ACHN (cell line): ENCODE measurements at regions not wholly inside any gene's neighbourhood (a gene's known extent, or its start where the extent isn't known, plus 50 kb on each side); places are given as distances from the start of the nearest gene placed in this dataset.

Experiments
- DNase-seq: peaks from one replicate; pipeline ENCODE4 v3.0.0-alpha.2; 2015
- in situ Hi-C: cut with HindIII; loops from 2 replicates; pipeline ENCODE4 v1.10.0; 2017; ENCODE audit warnings: low sequenced_read_pairs, low pct_ligation_motif_present, low pct_unique_long_range_greater_than_20kb

GRCh38 chr21:16974060-16974459, 538.8 kb upstream of the CXADR start:
- in situ Hi-C loops, result no loop called here
- no peak for DNase-seq

GRCh38 chr21:16976193-16976592, 536.6 kb upstream of the CXADR start:
- DNase-seq, result no peak
- in situ Hi-C loops, result no loop called here

DNA sequence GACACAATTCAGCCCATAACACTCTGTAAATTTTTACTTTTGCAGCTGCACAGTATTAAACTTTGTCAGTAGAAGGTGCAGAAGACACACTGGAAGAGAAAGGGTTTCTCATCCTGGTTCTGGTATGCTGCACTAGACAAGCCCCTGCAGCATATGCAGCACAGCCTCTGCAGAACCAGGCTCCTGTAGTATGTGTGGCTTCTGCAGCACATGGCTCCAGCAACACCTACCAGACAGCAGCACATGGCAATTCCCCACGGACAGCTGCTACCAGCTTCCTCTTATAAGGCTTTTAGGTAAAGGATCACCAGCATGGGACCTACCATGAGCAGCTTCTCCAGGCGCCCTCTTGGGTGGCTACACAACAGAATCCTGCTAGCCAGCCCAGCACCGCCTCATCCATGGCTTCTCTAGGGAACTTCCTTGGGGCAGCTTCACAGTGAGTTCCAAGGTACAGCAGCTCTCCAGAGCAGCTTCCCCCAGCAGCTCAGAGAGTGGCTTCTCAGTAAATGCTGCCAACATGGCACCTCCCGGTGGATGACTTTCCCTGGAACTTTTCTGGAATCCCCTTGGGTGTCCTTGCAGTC, 534.4 kb upstream of the CXADR start:
- no peak for DNase-seq
- in situ Hi-C loops, result no loop called here

- in situ Hi-C loops, result no loop called here
- no peak for DNase-seq
These were observed 533.3 kb upstream of the CXADR start for GRCh38 chr21:16979574-16979973.

DNA sequence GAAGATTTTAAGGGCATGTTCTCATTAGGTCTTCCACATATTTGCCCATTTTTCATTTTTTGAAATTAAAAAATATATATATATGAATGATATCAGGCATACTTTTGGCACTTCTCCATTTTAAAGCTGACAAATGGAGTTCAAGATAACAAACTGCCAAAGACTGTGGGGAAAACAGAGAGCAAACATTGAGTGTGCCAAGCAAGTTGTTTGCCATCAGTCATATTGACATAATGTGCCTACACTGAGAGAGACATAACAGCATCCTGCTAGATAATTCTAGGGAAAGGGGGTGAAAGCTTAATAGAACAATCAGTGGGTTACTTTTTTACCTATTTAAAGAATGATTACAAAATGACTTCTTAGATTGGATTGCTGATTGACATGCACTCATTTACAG, 529.4 kb upstream of the CXADR start:
- DNase-seq, result no peak
- in situ Hi-C loops, result no loop called here

DNA sequence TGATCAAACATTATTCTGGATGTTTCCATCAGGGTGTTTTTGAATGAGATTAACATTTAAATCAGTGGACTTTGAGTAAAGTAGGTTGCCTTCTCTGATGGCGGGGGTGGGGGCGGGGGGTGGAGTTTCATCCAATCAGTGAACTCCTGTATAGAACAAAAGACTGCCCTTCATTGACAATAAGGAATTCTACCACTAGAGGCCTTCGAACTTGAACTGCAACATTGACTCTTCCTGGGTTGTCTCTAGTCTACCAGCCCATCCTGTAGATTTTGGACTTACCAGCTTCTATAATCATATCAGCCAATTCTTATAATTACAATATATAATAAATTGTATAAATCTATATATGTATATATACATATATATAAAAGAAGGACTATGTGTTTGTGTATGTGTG, 520.4 kb upstream of the CXADR start:
- DNase-seq, result peak; percentile 2
- in situ Hi-C loops, result no loop called here

- no peak for DNase-seq
- in situ Hi-C loops, result no loop called here
These were observed 519.3 kb upstream of the CXADR start for GRCh38 chr21:16993416-16994038.

GRCh38 chr21:17002594-17003257, 510.1 kb upstream of the CXADR start:
- no peak for DNase-seq
- in situ Hi-C loops, result no loop called here

- DNase-seq, result peak; percentile 48
- in situ Hi-C loops, result no loop called here
These were observed 509.6 kb upstream of the CXADR start for GRCh38 chr21:17003258-17003615.

DNA sequence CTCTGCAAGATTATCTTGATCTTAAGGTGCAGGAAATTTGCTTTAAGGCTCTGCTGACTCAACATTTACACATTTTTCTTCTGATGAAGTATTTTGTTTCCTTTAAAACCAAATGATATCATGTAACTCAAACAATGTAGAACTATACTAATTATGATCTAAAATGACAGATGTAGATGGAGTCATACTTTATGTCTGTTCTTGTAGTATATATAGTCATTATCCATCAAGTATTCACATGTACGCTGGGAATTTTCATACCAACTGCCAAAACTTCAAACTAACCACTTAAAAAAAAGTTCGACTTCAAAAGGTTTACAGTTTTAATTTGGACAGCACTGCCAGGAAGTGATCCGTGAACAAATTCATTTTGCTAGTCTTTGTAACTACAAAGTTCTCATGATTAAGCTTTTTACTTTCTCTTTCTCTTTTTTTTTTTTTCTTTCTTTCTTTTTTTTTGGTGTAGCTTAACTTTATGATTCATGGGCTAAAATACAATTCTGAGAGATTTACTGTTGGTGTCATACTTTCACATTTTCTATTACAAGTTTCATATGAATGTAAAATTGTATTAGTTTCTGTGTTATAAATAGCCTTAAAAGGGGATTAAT, 509.0 kb upstream of the CXADR start:
- in situ Hi-C loops, result no loop called here
- DNase-seq, result peak; percentile 16

DNA sequence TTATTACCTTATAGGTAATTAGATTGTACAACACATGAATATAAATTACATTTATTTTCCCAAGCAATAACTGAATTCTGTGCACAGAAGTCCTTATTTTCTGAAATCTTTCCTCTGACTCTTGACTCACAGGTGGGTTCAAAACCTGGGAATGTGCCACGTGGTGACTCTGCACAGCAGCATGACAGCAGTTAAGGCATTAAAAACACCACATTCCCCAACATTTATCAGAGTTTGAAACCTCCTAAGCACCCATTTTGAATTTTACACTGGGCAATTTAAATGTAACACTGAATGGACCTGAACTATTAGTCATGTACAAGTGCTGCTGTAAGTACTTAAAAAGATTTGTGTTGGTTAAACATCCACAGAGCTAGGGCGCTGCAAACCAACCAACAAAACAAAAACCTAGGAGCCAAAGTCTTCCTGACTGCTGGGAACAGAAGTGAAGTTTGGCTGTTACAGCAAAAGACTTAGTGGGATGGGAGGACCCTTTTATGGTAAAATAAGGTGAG, 480.6 kb upstream of the CXADR start:
- in situ Hi-C loops, result no loop called here
- DNase-seq, result no peak

GRCh38 chr21:17044696-17045095, 468.1 kb upstream of the CXADR start:
- no peak for DNase-seq
- in situ Hi-C loops, result no loop called here

DNA sequence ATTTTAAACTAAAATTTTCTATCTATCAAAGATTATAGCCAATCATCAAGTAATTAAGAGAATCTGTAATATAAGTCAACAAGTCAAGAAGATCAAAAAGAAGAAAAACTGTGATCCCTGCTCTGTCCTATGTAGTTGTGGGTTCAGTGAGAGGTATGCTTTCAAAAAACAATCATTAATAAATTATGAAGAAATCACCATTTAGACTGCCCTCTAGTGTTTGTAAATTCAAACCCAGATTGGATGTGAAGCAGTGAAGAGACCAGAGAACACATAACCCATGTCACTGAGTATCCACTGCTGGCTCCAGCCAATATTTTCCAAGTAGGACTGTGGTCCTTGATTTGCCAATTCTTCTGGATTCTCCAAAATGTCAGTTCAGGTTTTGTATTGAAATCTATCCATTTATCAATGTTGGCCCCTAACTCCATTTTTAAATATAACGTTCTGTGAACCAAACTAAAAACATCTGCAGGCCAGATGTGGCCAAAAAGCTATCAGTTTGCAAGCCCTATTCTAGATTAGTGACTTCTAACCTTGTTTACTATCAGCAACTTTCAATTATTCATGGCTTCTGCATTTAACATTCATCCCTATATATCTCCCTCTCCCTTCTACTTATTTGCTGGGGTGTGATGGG, 467.5 kb upstream of the CXADR start:
- in situ Hi-C loops, result no loop called here
- DNase-seq, result peak; percentile 30

- in situ Hi-C loops, result no loop called here
- DNase-seq, result no peak
These were observed 463.9 kb upstream of the CXADR start for GRCh38 chr21:17048974-17049373.

DNA sequence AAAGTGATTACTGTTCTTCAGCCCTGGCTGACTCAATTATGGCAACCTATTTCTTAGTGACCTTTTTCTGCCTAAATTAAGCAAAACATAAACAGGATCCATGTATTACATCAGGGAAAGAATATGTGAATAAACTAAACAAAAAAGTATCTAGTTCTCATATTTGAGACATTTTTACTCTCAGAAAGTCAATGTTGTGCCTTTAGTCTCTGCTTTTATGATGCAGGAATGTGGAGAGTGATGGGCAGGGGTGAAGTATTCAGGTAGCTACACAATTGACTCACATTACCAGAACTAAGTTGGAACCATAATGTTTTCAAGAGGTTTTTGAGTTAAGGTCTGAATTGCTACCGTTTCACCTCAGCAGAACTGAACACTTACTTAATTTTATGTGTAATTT, 462.7 kb upstream of the CXADR start:
- in situ Hi-C loops, result no loop called here
- no peak for DNase-seq

- DNase-seq, result no peak
- in situ Hi-C loops, result no loop called here
These were observed 462.2 kb upstream of the CXADR start for GRCh38 chr21:17050646-17051045.

GRCh38 chr21:17051054-17051453, 461.8 kb upstream of the CXADR start:
- no peak for DNase-seq
- in situ Hi-C loops, result no loop called here

DNA sequence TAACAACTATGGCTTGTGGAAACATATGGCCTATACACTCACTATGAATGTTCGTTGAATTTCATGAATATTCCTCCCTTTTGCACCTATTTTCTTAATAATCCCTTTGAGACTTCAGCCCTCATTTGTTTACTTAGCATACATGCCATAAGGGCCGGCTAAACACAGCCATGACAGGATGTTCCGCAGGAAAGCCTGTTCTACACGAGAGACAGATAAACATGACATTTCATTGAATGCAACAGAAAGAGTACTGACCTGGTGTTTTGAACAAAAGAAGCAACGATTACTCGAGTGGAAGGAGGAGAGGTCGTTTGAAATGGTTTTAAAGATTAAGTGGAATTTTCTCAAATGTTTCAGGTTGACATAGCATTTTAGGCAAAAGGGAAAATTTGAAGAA, 459.5 kb upstream of the CXADR start:
- DNase-seq, result no peak
- in situ Hi-C loops, result no loop called here

DNA sequence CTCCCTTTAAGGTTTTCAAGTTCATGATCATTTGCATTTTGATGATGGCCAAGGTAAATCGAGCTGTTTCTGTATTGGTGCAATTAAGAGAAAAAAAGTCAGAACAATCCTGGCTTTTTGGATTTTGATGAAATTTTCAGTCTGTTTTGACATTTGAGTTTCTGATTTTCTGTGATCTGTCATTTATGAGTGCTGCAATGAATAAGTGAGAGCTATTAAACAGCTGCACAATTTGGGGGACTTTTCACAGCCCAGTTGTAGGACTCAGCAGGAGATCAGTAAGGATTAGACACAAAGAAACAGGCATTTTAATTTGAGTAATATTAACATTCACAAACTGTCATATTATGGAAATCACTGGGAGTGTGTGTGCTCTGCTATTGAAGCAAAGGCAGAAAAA, 452.9 kb upstream of the CXADR start:
- no peak for DNase-seq
- in situ Hi-C loops, result no loop called here
